ENCODE measurements at regions not wholly inside any gene's neighbourhood (a gene's known extent, or its start where the extent isn't known, plus 50 kb on each side); places are given as distances from the start of the nearest gene placed in this dataset.
"Not testable (repeated sequence)": the region's sequence is repeated elsewhere in the genome, so short reads cannot be mapped to it uniquely, and the experiment has no call there.

GRCh38 chr14:83085725-83086124, 1552.1 kb upstream of the SEL1L start:
- POLR2A ChIA-PET: no interaction called here
- no peaks in the 10 kb centered on the region for H3K4me1 ChIP-seq (ENCODE audit: control insufficient read depth, extremely low read depth, insufficient read depth, low read length)
- H3K4me3 ChIP-seq (replicated peaks in 1 of 3; ENCODE audit: insufficient read depth in 1 of 3, low read depth in 1 of 3, low read length in 3 of 3): no peak overlapping the region

GRCh38 chr14:83091991-83092956, 1558.6 kb upstream of the SEL1L start:
- H4K20me1 ChIP-seq (replicated peaks; ENCODE audit: control insufficient read depth, extremely low read depth, insufficient read depth, low read length); POLR2A ChIA-PET; H3K27ac ChIP-seq (ENCODE audit: insufficient read depth, low read depth, low read length); FAIRE-seq; H3K4me3 ChIP-seq (replicated peaks in 1 of 3; ENCODE audit: insufficient read depth in 1 of 3, low read depth in 1 of 3, low read length in 3 of 3); H3K36me3 ChIP-seq (ENCODE audit: control insufficient read depth in 2 of 2, extremely low read depth in 1 of 2, insufficient read depth in 2 of 2, low read length in 2 of 2); H3K9me3 ChIP-seq (replicated peaks; ENCODE audit: control insufficient read depth, insufficient read depth, low read length); dilution Hi-C loops (cut with MboI; ENCODE audit: extremely low pct_ligation_motif_present, low sequenced_read_pairs); BruUV-seq (replicated peaks); H3K79me2 ChIP-seq (ENCODE audit: control insufficient read depth, insufficient read depth, low read length); H3K9ac ChIP-seq (replicated peaks; ENCODE audit: extremely low read depth, insufficient read depth, low read length); H3K4me2 ChIP-seq (ENCODE audit: insufficient read depth, low read length); intact Hi-C loops (cut with micrococcal nuclease); DNase-seq (ENCODE audit: low read depth, low spot score); H3K9me1 ChIP-seq (replicated peaks; ENCODE audit: control insufficient read depth, extremely low read depth, insufficient read depth, low read length); H3K27me3 ChIP-seq (ENCODE audit: control insufficient read depth in 2 of 2, insufficient read depth in 2 of 2, low read length in 2 of 2); CTCF ChIA-PET; H2AFZ ChIP-seq (ENCODE audit: low read depth, low read length); H3K4me1 ChIP-seq (ENCODE audit: control insufficient read depth, extremely low read depth, insufficient read depth, low read length): not testable (repeated sequence)

More at GRCh38 chr14:83085725-83086124, 1552.1 kb upstream of the SEL1L start:
- BruUV-seq (replicated peaks): no TSS peak
- Histone ChIP-seq H2AFZ (ENCODE audit: low read depth, low read length) (no peak overlapping the region), H3K9me1 (replicated peaks; ENCODE audit: control insufficient read depth, extremely low read depth, insufficient read depth, low read length) (no peaks in the 10 kb centered on the region), H3K36me3 (ENCODE audit: control insufficient read depth in 2 of 2, extremely low read depth in 1 of 2, insufficient read depth in 2 of 2, low read length in 2 of 2) (no peaks in the 10 kb centered on the region), H3K4me2 (ENCODE audit: insufficient read depth, low read length) (no peak overlapping the region), H4K20me1 (replicated peaks; ENCODE audit: control insufficient read depth, extremely low read depth, insufficient read depth, low read length) (no peaks in the 10 kb centered on the region), H3K9me3 (replicated peaks; ENCODE audit: control insufficient read depth, insufficient read depth, low read length) (peaks cover 2% of the 10 kb centered on the region), H3K9ac (replicated peaks; ENCODE audit: extremely low read depth, insufficient read depth, low read length) (no peak overlapping the region), H3K27me3 (ENCODE audit: control insufficient read depth in 2 of 2, insufficient read depth in 2 of 2, low read length in 2 of 2) (no peaks in the 10 kb centered on the region), H3K79me2 (ENCODE audit: control insufficient read depth, insufficient read depth, low read length) (no peaks in the 10 kb centered on the region), H3K27ac (ENCODE audit: insufficient read depth, low read depth, low read length) (no peak overlapping the region)
- intact Hi-C loops (cut with micrococcal nuclease) (no loop called here), dilution Hi-C loops (cut with MboI; ENCODE audit: extremely low pct_ligation_motif_present, low sequenced_read_pairs) (no loop called here)
- FAIRE-seq (no peak), DNase-seq (ENCODE audit: low read depth, low spot score) (no peak)
- CTCF ChIA-PET: no interaction called here
- TF ChIP-seq MAX (IDR thresholded peaks at IDR 0.05; ENCODE audit: insufficient read depth, insufficient read length) (no peak), GATA2 (IDR thresholded peaks at IDR 0.05; ENCODE audit: insufficient read depth, insufficient read length, low read depth, low read length) (no peak), JUN (IDR thresholded peaks at IDR 0.05; ENCODE audit: borderline replicate concordance, insufficient read depth, insufficient read length, low read depth) (no peak), EZH2 (IDR thresholded peaks at IDR 0.05; ENCODE audit: borderline replicate concordance, low read depth, low read length, severe bottlenecking) (no peak), MYC (IDR thresholded peaks at IDR 0.05; ENCODE audit: low read depth, low read length) (no peak), POLR2AphosphoS5 (IDR thresholded peaks at IDR 0.05; ENCODE audit: insufficient read depth, low read depth, low read length) (no peak), CTCF (IDR thresholded peaks at IDR 0.05; ENCODE audit: extremely low read depth in 1 of 2, insufficient read depth in 1 of 2, low read depth in 1 of 2, low read length in 2 of 2) (no peak), POLR2A (IDR thresholded peaks at IDR 0.05; ENCODE audit: low read depth, low read length) (no peak), FOS (IDR thresholded peaks at IDR 0.05; ENCODE audit: borderline replicate concordance, insufficient read depth, low read length) (no peak)
